MCF 10A (cell line): ENCODE measurements at regions not wholly inside any gene's neighbourhood (a gene's known extent, or its start where the extent isn't known, plus 50 kb on each side); places are given as distances from the start of the nearest gene placed in this dataset.

Source experiments
- BruUV-seq: library from RNA; stranded (reverse); fragments of 400-500 nt; replicated peaks from 2 replicates; lab custom pipeline; 2021; lab: Mats Ljungman, UMichigan
- CTCF ChIA-PET: fragments of 300-600 bp; sonication (Branson Sonifier 250); formaldehyde crosslinking; extraction: SDS; loops from one replicate; lab custom pipeline; 2021; ENCODE audit warnings: antibody characterized with exemption, inconsistent platforms; lab: Yijun Ruan, JAX
- POLR2A ChIA-PET: fragments of 300-600, 350-650 bp; sonication (Branson Sonifier 250); formaldehyde crosslinking; extraction: SDS; loops from one replicate; lab custom pipeline; 2020; ENCODE audit warnings: antibody characterized with exemption, inconsistent platforms; lab: Yijun Ruan, JAX
- DNase-seq: peaks from one replicate; pipeline ENCODE4 v3.0.0-alpha.2; 2018; ENCODE audit not compliant: unreplicated experiment
- H3K27ac Mint-ChIP-seq: one replicate; pipeline ENCODE4 v1.8.0; 2022; ENCODE audit warnings: mild to moderate bottlenecking, low read depth, mixed read lengths; ENCODE audit not compliant: unreplicated experiment
- H3K27me3 Mint-ChIP-seq: one replicate; pipeline ENCODE4 v1.8.0; 2022; ENCODE audit warnings: mixed read lengths; ENCODE audit not compliant: insufficient read depth, unreplicated experiment
- H3K36me3 Mint-ChIP-seq: one replicate; pipeline ENCODE4 v1.8.0; 2022; ENCODE audit warnings: mild to moderate bottlenecking, moderate library complexity, mixed read lengths; ENCODE audit not compliant: insufficient read depth, unreplicated experiment
- H3K4me1 Mint-ChIP-seq: one replicate; pipeline ENCODE4 v1.8.0; 2022; ENCODE audit warnings: mixed read lengths; ENCODE audit not compliant: insufficient read depth, unreplicated experiment
- H3K4me3 Mint-ChIP-seq: one replicate; pipeline ENCODE4 v1.8.0; 2022; ENCODE audit warnings: mild to moderate bottlenecking, moderate library complexity, mixed read lengths; ENCODE audit not compliant: unreplicated experiment
- H3K9me3 Mint-ChIP-seq: one replicate; pipeline ENCODE4 v1.8.0; 2022; ENCODE audit warnings: mixed read lengths; ENCODE audit not compliant: unreplicated experiment
- CTCF ChIP-seq: fragments of 200-600 bp; IDR thresholded peaks from one replicate; pipeline ENCODE4 v1.8.0; 2022; ENCODE audit warnings: antibody characterized with exemption, mild to moderate bottlenecking; ENCODE audit not compliant: unreplicated experiment
- intact Hi-C: fragments of 100-400 bp; cut with micrococcal nuclease; formaldehyde crosslinking; loops from 2 replicates; pipeline ENCODE4 v1.14.1; 2022

DNA sequence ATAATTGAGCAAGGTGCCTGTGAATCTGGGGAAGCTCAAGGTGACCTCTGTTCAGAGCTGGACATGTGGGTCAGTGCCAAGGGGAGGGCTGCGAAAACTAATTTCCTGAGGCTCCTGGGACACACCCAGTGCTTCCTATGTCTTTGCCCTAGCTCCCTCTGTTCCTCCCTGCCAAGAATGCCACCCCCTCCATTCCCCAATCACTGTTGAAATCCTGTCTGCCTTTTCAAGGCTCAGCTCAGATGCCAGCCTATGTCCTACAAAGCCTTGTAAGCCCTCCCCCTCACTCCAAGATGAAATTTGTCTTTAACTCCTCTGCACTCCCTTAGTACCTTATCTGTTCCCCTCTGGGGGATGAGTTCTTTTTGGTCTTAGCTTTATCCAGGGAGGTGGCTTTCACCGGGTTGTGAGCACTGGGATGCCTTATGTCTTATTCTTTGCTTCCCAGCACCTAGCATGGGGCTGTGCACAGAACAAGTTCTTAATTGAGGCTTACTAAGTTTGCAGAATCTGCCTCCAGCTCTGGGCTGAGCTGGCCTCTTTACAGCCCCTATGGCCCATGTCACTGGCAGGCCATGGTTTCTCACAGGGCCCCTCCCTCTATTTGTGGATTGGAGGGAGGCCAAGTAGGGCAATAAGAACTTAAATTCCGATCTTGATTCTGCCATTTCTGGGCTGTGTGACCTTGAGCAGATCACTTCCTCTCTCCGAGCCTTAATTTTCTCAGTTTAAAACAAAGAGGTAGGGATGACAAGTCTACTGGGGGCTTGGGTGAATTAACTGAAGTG, 51.5 kb upstream of the EPB41L1 start:
- no peaks in the 10 kb centered on the region for H3K27me3 Mint-ChIP-seq
- no TSS peak for BruUV-seq
- no peaks in the 10 kb centered on the region for H3K36me3 Mint-ChIP-seq
- no peaks in the 10 kb centered on the region for H3K9me3 Mint-ChIP-seq
- POLR2A ChIA-PET: interaction anchor here (0.6 to 1.6 kb wide), 5 partner anchors 14 to 149 kb away, joined by 3 to 15 read pairs (median 4); partner anchors contain the start of gene SCAND1
- H3K4me1 Mint-ChIP-seq: peaks cover 23% of the 10 kb centered on the region
- peak overlapping the region; percentile 10 for H3K27ac Mint-ChIP-seq
- no peak for TF ChIP-seq CTCF
- intact Hi-C loops: no loop called here
- CTCF ChIA-PET: interaction anchor here (0.6 to 2.7 kb wide), 4 partner anchors 35 to 652 kb away, joined by 3 to 17 read pairs (median 6); no protein-coding TSS in a partner anchor
- DNase-seq: peak; percentile 85
- no peak overlapping the region for H3K4me3 Mint-ChIP-seq

DNA sequence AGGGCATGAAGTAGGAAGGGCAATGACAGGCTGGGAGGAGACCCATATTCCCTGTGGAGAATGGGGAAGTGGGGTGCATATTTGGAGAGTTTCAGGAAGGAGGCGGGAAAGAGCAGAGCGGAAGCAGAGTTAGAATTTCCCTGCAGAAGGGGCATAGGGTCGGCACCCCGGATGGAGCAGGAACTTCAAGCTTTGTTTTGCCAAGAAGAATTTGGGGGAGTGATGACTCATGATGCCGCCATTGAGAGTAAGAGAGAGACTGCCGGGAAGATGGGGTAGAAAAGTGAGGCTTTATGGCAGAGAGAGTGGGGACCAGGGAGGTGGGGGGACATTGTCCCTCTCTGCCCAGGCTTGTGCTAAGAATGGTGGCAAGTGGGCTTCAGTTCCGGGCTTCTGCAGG, 50.3 kb upstream of the EPB41L1 start:
- no peaks in the 10 kb centered on the region for H3K9me3 Mint-ChIP-seq
- H3K4me1 Mint-ChIP-seq: peaks cover 17% of the 10 kb centered on the region
- no peak overlapping the region for H3K27ac Mint-ChIP-seq
- no peaks in the 10 kb centered on the region for H3K36me3 Mint-ChIP-seq
- H3K27me3 Mint-ChIP-seq: no peaks in the 10 kb centered on the region
- no peak for TF ChIP-seq CTCF
- no TSS peak for BruUV-seq
- intact Hi-C loops: no loop called here
- H3K4me3 Mint-ChIP-seq: no peak overlapping the region
- no peak for DNase-seq
- ChIA-PET POLR2A (interaction anchor here (0.7 kb wide), 1 partner anchor 17 kb away, joined by 4 read pairs; no protein-coding TSS in a partner anchor), CTCF (interaction anchor here (1.1 kb wide), 1 partner anchor 34 kb away, joined by 4 read pairs; no protein-coding TSS in a partner anchor)
